ENCODE measurements at regions not wholly inside any gene's neighbourhood (a gene's known extent, or its start where the extent isn't known, plus 50 kb on each side); places are given as distances from the start of the nearest gene placed in this dataset.

GRCh38 chr17:36880268-36880905 is 56.9 kb upstream of the LHX1 start:
- Histone ChIP-seq H3K27me3 (ENCODE audit: insufficient read depth, insufficient read length) (no peaks in the 10 kb centered on the region), H3K4me1 (ENCODE audit: insufficient read depth, insufficient read length) (peaks cover 3% of the 10 kb centered on the region), H3K36me3 (ENCODE audit: insufficient read depth, insufficient read length, low read length) (no peaks in the 10 kb centered on the region), H3K9ac (ENCODE audit: insufficient read length, low read depth) (no peak overlapping the region), H3K9me3 (ENCODE audit: insufficient read depth, low read length) (peaks cover 14% of the 10 kb centered on the region; the same call in 1 of the 2 replicates), H3K4me3 (ENCODE audit: insufficient read length, low read depth) (no peak overlapping the region)
- DNase-seq (ENCODE audit: low read depth, low spot score), result no peak
- TF ChIP-seq YY1 (IDR thresholded peaks at IDR 0.05; ENCODE audit: insufficient read depth, insufficient read length) (no peak), ZNF274 (IDR thresholded peaks at IDR 0.05; ENCODE audit: low read depth, low read length) (no peak), SUZ12 (IDR thresholded peaks at IDR 0.05; ENCODE audit: extremely low read depth, insufficient read depth, insufficient read length) (no peak)

GRCh38 chr17:36881323-36881722 is 56.0 kb upstream of the LHX1 start:
- peaks cover 3% of the 10 kb centered on the region for H3K4me1 ChIP-seq (ENCODE audit: insufficient read depth, insufficient read length)
- TF ChIP-seq ZNF274 (IDR thresholded peaks at IDR 0.05; ENCODE audit: low read depth, low read length), result no peak
- TF ChIP-seq YY1 (IDR thresholded peaks at IDR 0.05; ENCODE audit: insufficient read depth, insufficient read length), result no peak
- no peak for TF ChIP-seq SUZ12 (IDR thresholded peaks at IDR 0.05; ENCODE audit: extremely low read depth, insufficient read depth, insufficient read length)
- H3K27me3 ChIP-seq (ENCODE audit: insufficient read depth, insufficient read length), result no peaks in the 10 kb centered on the region
- no peak overlapping the region for H3K9ac ChIP-seq (ENCODE audit: insufficient read length, low read depth)
- no peak for DNase-seq (ENCODE audit: low read depth, low spot score)
- H3K36me3 ChIP-seq (ENCODE audit: insufficient read depth, insufficient read length, low read length), result no peaks in the 10 kb centered on the region
- no peak overlapping the region for H3K4me3 ChIP-seq (ENCODE audit: insufficient read length, low read depth)
- peaks cover 14% of the 10 kb centered on the region; the same call in 1 of the 2 replicates for H3K9me3 ChIP-seq (ENCODE audit: insufficient read depth, low read length)

- no peaks in the 10 kb centered on the region for H3K27me3 ChIP-seq (ENCODE audit: insufficient read depth, insufficient read length)
- no peaks in the 10 kb centered on the region for H3K36me3 ChIP-seq (ENCODE audit: insufficient read depth, insufficient read length, low read length)
- no peak for DNase-seq (ENCODE audit: low read depth, low spot score)
- no peak overlapping the region for H3K4me3 ChIP-seq (ENCODE audit: insufficient read length, low read depth)
- TF ChIP-seq SUZ12 (IDR thresholded peaks at IDR 0.05; ENCODE audit: extremely low read depth, insufficient read depth, insufficient read length) (no peak), YY1 (IDR thresholded peaks at IDR 0.05; ENCODE audit: insufficient read depth, insufficient read length) (no peak), ZNF274 (IDR thresholded peaks at IDR 0.05; ENCODE audit: low read depth, low read length) (no peak)
- H3K9ac ChIP-seq (ENCODE audit: insufficient read length, low read depth), result no peak overlapping the region
- peaks cover 6% of the 10 kb centered on the region for H3K4me1 ChIP-seq (ENCODE audit: insufficient read depth, insufficient read length)
- H3K9me3 ChIP-seq (ENCODE audit: insufficient read depth, low read length), result peaks cover 14% of the 10 kb centered on the region; the same call in 1 of the 2 replicates
These were observed 52.7 kb upstream of the LHX1 start for GRCh38 chr17:36884495-36885152.

- Histone ChIP-seq H3K4me3 (ENCODE audit: insufficient read length, low read depth) (no peak overlapping the region), H3K9ac (ENCODE audit: insufficient read length, low read depth) (no peak overlapping the region), H3K27me3 (ENCODE audit: insufficient read depth, insufficient read length) (no peaks in the 10 kb centered on the region), H3K9me3 (ENCODE audit: insufficient read depth, low read length) (peaks cover 14% of the 10 kb centered on the region; the same call in 1 of the 2 replicates), H3K4me1 (ENCODE audit: insufficient read depth, insufficient read length) (peaks cover 6% of the 10 kb centered on the region), H3K36me3 (ENCODE audit: insufficient read depth, insufficient read length, low read length) (no peaks in the 10 kb centered on the region)
- no peak for TF ChIP-seq SUZ12 (IDR thresholded peaks at IDR 0.05; ENCODE audit: extremely low read depth, insufficient read depth, insufficient read length)
- TF ChIP-seq ZNF274 (IDR thresholded peaks at IDR 0.05; ENCODE audit: low read depth, low read length), result no peak
- TF ChIP-seq YY1 (IDR thresholded peaks at IDR 0.05; ENCODE audit: insufficient read depth, insufficient read length), result no peak
- DNase-seq (ENCODE audit: low read depth, low spot score), result no peak
These were observed 52.0 kb upstream of the LHX1 start for GRCh38 chr17:36885153-36885735.

- H3K9ac ChIP-seq (ENCODE audit: insufficient read length, low read depth), result no peak overlapping the region
- no peaks in the 10 kb centered on the region for H3K36me3 ChIP-seq (ENCODE audit: insufficient read depth, insufficient read length, low read length)
- peaks cover 6% of the 10 kb centered on the region for H3K4me1 ChIP-seq (ENCODE audit: insufficient read depth, insufficient read length)
- TF ChIP-seq YY1 (IDR thresholded peaks at IDR 0.05; ENCODE audit: insufficient read depth, insufficient read length), result no peak
- no peak for TF ChIP-seq ZNF274 (IDR thresholded peaks at IDR 0.05; ENCODE audit: low read depth, low read length)
- no peak for TF ChIP-seq SUZ12 (IDR thresholded peaks at IDR 0.05; ENCODE audit: extremely low read depth, insufficient read depth, insufficient read length)
- peaks cover 11% of the 10 kb centered on the region; the same call in 1 of the 2 replicates for H3K9me3 ChIP-seq (ENCODE audit: insufficient read depth, low read length)
- DNase-seq (ENCODE audit: low read depth, low spot score), result no peak
- H3K4me3 ChIP-seq (ENCODE audit: insufficient read length, low read depth), result no peak overlapping the region
- H3K27me3 ChIP-seq (ENCODE audit: insufficient read depth, insufficient read length), result no peaks in the 10 kb centered on the region
These were observed 51.4 kb upstream of the LHX1 start for GRCh38 chr17:36885771-36886377.

All from NT2/D1 (cell line).